GM12892 (cell line): ENCODE measurements at regions not wholly inside any gene's neighbourhood (a gene's known extent, or its start where the extent isn't known, plus 50 kb on each side); places are given as distances from the start of the nearest gene placed in this dataset.

Source experiments
- POLR2AphosphoS5 ChIP-seq: IDR thresholded peaks from 2 replicates; pipeline ENCODE4 v1.6.1; 2011; ENCODE audit warnings: low read depth, low read length, control low read depth
- TAF1 ChIP-seq: IDR thresholded peaks from 2 replicates; pipeline ENCODE4 v1.6.1; 2011; ENCODE audit warnings: low read depth, mild to moderate bottlenecking, control low read depth, low read length, borderline replicate concordance

DNA sequence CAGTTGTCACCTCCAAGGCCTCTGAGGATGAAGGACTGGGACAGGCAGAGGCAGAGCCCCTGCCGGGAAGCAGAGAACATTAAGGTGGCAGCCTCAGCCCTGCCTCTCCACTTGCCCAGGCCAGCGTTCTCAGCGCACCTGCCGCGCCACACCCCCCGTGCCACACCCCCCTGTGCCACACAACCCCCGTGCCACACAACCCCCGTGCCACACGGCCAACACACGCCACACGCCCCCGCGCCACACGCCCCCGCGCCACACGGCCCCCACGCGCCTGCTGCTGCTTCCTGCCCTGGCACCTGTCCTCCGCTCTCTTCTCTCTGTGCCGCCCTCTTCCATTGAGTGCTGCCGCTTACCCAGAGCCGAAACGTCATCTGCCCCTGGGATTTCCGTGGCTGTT lies 58.0 kb upstream of the ZFP42 start:
- TF ChIP-seq POLR2AphosphoS5: no peak
- no peak for TF ChIP-seq TAF1
